Astrocyte (in vitro differentiated cells and primary cell): ENCODE measurements at regions not wholly inside any gene's neighbourhood (a gene's known extent, or its start where the extent isn't known, plus 50 kb on each side); places are given as distances from the start of the nearest gene placed in this dataset.

Experiments used
- DNase-seq: peaks from one replicate; pipeline ENCODE4 v3.0.0-alpha.2; 2010; ENCODE audit warnings: low read depth
- FAIRE-seq: peaks from 2 replicates; lab custom pipeline; 2011; peaks lifted over from hg19 to GRCh38; lab: Jason Lieb, UNC
- H2AFZ ChIP-seq: 2 replicates; pipeline ENCODE4 v1.6.0; 2012; ENCODE audit warnings: low read depth, low read length, inconsistent platforms
- H3K27ac ChIP-seq: 2 replicates; pipeline ENCODE4 v1.5.1; 2011; ENCODE audit warnings: low read depth, low read length, inconsistent platforms
- H3K27me3 ChIP-seq: 2 replicates; pipeline ENCODE4 v1.6.0; 2011; ENCODE audit warnings: low read length, inconsistent platforms; ENCODE audit not compliant: insufficient read depth
- H3K36me3 ChIP-seq: 2 replicates; pipeline ENCODE4 v1.5.1; 2011; ENCODE audit warnings: low read length, inconsistent platforms; ENCODE audit not compliant: insufficient read depth
- H3K4me1 ChIP-seq: 2 replicates; pipeline ENCODE4 v1.5.1; 2011; ENCODE audit warnings: low read length, inconsistent platforms; ENCODE audit not compliant: insufficient read depth
- H3K4me2 ChIP-seq: 2 replicates; pipeline ENCODE4 v1.6.0; 2012; ENCODE audit warnings: low read length, inconsistent platforms
- H3K4me3 ChIP-seq: 2 replicates; pipeline ENCODE4 v1.5.1; 2011; ENCODE audit warnings: low read depth, mild to moderate bottlenecking, low read length, inconsistent platforms; ENCODE audit not compliant: insufficient read depth
- H3K79me2 ChIP-seq: 2 replicates; pipeline ENCODE4 v1.6.0; 2012; ENCODE audit warnings: mild to moderate bottlenecking, low read length, inconsistent platforms; ENCODE audit not compliant: insufficient read depth
- H3K9ac ChIP-seq: 2 replicates; pipeline ENCODE4 v1.6.0; 2012; ENCODE audit warnings: mild to moderate bottlenecking, low read length, inconsistent platforms
- H3K9me3 ChIP-seq: 2 replicates; pipeline ENCODE4 v1.5.1; 2012; ENCODE audit warnings: low read depth, mild to moderate bottlenecking, low read length, inconsistent platforms; ENCODE audit not compliant: insufficient read depth
- H4K20me1 ChIP-seq: 2 replicates; pipeline ENCODE4 v1.6.0; 2012; ENCODE audit warnings: low read length, inconsistent platforms; ENCODE audit not compliant: insufficient read depth
- H3K27ac Mint-ChIP-seq: one replicate; pipeline ENCODE4 v1.8.0; 2021; ENCODE audit warnings: mild to moderate bottlenecking, mixed read lengths; ENCODE audit not compliant: unreplicated experiment
- H3K27me3 Mint-ChIP-seq: one replicate; pipeline ENCODE4 v1.8.0; 2021; ENCODE audit warnings: low read depth, mixed read lengths; ENCODE audit not compliant: unreplicated experiment
- H3K36me3 Mint-ChIP-seq: one replicate; pipeline ENCODE4 v1.8.0; 2021; ENCODE audit warnings: low read depth, mixed read lengths; ENCODE audit not compliant: unreplicated experiment
- H3K4me1 Mint-ChIP-seq: one replicate; pipeline ENCODE4 v1.8.0; 2021; ENCODE audit warnings: low read depth, mixed read lengths; ENCODE audit not compliant: unreplicated experiment
- H3K4me3 Mint-ChIP-seq: one replicate; pipeline ENCODE4 v1.8.0; 2021; ENCODE audit warnings: mild to moderate bottlenecking, moderate library complexity, mixed read lengths; ENCODE audit not compliant: unreplicated experiment
- H3K9me3 Mint-ChIP-seq: one replicate; pipeline ENCODE4 v1.8.0; 2021; ENCODE audit warnings: mild to moderate bottlenecking, mixed read lengths; ENCODE audit not compliant: unreplicated experiment
- CTCF ChIP-seq: IDR thresholded peaks from 2 replicates; pipeline ENCODE4 v1.5.1; 2011; ENCODE audit warnings: low read depth, mild to moderate bottlenecking, inconsistent platforms, low read length, moderate library complexity; ENCODE audit not compliant: insufficient read depth
- EZH2 ChIP-seq: IDR thresholded peaks from 2 replicates; pipeline ENCODE4 v1.6.1; 2012; ENCODE audit warnings: mild to moderate bottlenecking, low read length, inconsistent platforms; ENCODE audit not compliant: insufficient read depth

- DNase-seq (no peak), FAIRE-seq (no peak)
- no peak for TF ChIP-seq EZH2
- TF ChIP-seq CTCF = no peak
- Mint-ChIP-seq H3K27me3 (no peaks in the 10 kb centered on the region), H3K4me1 (peaks cover 16% of the 10 kb centered on the region), H3K36me3 (no peaks in the 10 kb centered on the region), H3K9me3 (no peaks in the 10 kb centered on the region), H3K4me3 (no peak overlapping the region), H3K27ac (no peak overlapping the region)
- Histone ChIP-seq H3K4me1 (no peaks in the 10 kb centered on the region), H3K27me3 (no peaks in the 10 kb centered on the region), H3K79me2 (no peaks in the 10 kb centered on the region), H4K20me1 (no peaks in the 10 kb centered on the region), H3K4me3 (no peak overlapping the region), H3K9ac (no peak overlapping the region), H3K27ac (no peak overlapping the region), H3K4me2 (no peak overlapping the region), H3K36me3 (no peaks in the 10 kb centered on the region), H2AFZ (no peak overlapping the region), H3K9me3 (no peaks in the 10 kb centered on the region)
Observed at GRCh38 chr3:44090036-44090435, 151.7 kb upstream of the TOPAZ1 start.

GRCh38 chr3:44092497-44092896 lies 149.2 kb upstream of the TOPAZ1 start:
- H3K4me1 Mint-ChIP-seq = peaks cover 16% of the 10 kb centered on the region
- no peak overlapping the region for H2AFZ ChIP-seq
- no peaks in the 10 kb centered on the region for H3K27me3 ChIP-seq
- no peaks in the 10 kb centered on the region for H3K9me3 ChIP-seq
- H3K36me3 ChIP-seq = no peaks in the 10 kb centered on the region
- no peak for FAIRE-seq
- no peak overlapping the region for H3K27ac Mint-ChIP-seq
- no peaks in the 10 kb centered on the region for H3K36me3 Mint-ChIP-seq
- H4K20me1 ChIP-seq = no peaks in the 10 kb centered on the region
- no peak for DNase-seq
- no peaks in the 10 kb centered on the region for H3K9me3 Mint-ChIP-seq
- no peaks in the 10 kb centered on the region for H3K4me1 ChIP-seq
- no peak overlapping the region for H3K27ac ChIP-seq
- TF ChIP-seq EZH2 (no peak), CTCF (no peak)
- H3K4me3 Mint-ChIP-seq = no peak overlapping the region
- no peak overlapping the region for H3K4me3 ChIP-seq
- no peaks in the 10 kb centered on the region for H3K27me3 Mint-ChIP-seq
- no peak overlapping the region for H3K4me2 ChIP-seq
- H3K79me2 ChIP-seq = no peaks in the 10 kb centered on the region
- H3K9ac ChIP-seq = no peak overlapping the region

GRCh38 chr3:44093531-44093930 lies 148.2 kb upstream of the TOPAZ1 start:
- no peak overlapping the region for H3K27ac Mint-ChIP-seq
- peaks cover 16% of the 10 kb centered on the region for H3K4me1 Mint-ChIP-seq
- Histone ChIP-seq H3K4me3 (no peak overlapping the region), H3K79me2 (no peaks in the 10 kb centered on the region), H4K20me1 (no peaks in the 10 kb centered on the region), H3K4me2 (no peak overlapping the region), H2AFZ (no peak overlapping the region), H3K9ac (no peak overlapping the region), H3K27ac (no peak overlapping the region), H3K27me3 (no peaks in the 10 kb centered on the region), H3K9me3 (no peaks in the 10 kb centered on the region), H3K36me3 (no peaks in the 10 kb centered on the region), H3K4me1 (no peaks in the 10 kb centered on the region)
- DNase-seq (no peak), FAIRE-seq (no peak)
- no peak overlapping the region for H3K4me3 Mint-ChIP-seq
- H3K36me3 Mint-ChIP-seq = no peaks in the 10 kb centered on the region
- H3K9me3 Mint-ChIP-seq = no peaks in the 10 kb centered on the region
- H3K27me3 Mint-ChIP-seq = no peaks in the 10 kb centered on the region
- TF ChIP-seq CTCF (no peak), EZH2 (no peak)
